Natural killer cell treated with Interleukin-12 subunit alpha and Interleukin-12 subunit beta and Interleukin-15 and Interleukin-18, amount 100 ng/mL, for 72 hours (primary cell): ENCODE measurements at regions not wholly inside any gene's neighbourhood (a gene's known extent, or its start where the extent isn't known, plus 50 kb on each side); places are given as distances from the start of the nearest gene placed in this dataset.

Experiments used
- ATAC-seq, 2 donors: fragments of 150-1000 bp; cut with Tn5 transposase in 1 of 2; sonication (Bioruptor Pico), chemical (Tn5 transposase) in 1 of 2; 2 replicates each; pipeline ENCODE4 v1.10.0; 2021
- DNase-seq: peaks from one replicate; pipeline ENCODE4 v3.0.0; 2022; ENCODE audit warnings: low spot score
- H3K27ac Mint-ChIP-seq, 2 donors: 1 replicate in 1 of 2; 2 replicates in 1 of 2; pipeline ENCODE4 v1.8.0; 2022; ENCODE audit warnings: mixed read lengths in 2 of 2, mild to moderate bottlenecking in 1 of 2, moderate library complexity in 1 of 2
- H3K27me3 Mint-ChIP-seq, 2 donors: 1 replicate in 1 of 2; 2 replicates in 1 of 2; pipeline ENCODE4 v1.8.0; 2022; ENCODE audit warnings: mixed read lengths in 2 of 2
- H3K36me3 Mint-ChIP-seq: one replicate; pipeline ENCODE4 v1.8.0; 2022; ENCODE audit warnings: mixed read lengths
- H3K4me1 Mint-ChIP-seq, 2 donors: 1 replicate in 1 of 2; 2 replicates in 1 of 2; pipeline ENCODE4 v1.8.0; 2022; ENCODE audit warnings: low read depth in 2 of 2, mixed read lengths in 2 of 2, mild to moderate bottlenecking in 1 of 2
- H3K4me3 Mint-ChIP-seq: one replicate; pipeline ENCODE4 v1.8.0; 2022; ENCODE audit warnings: mixed read lengths
- H3K9me3 Mint-ChIP-seq: 2 replicates; pipeline ENCODE4 v1.8.0; 2022; ENCODE audit warnings: mixed read lengths

- H3K27me3 Mint-ChIP-seq: peaks cover 5 to 7% of the 10 kb centered on the region in 2 donors
- no peak overlapping the region for H3K4me3 Mint-ChIP-seq
- no peaks in the 10 kb centered on the region for H3K4me1 Mint-ChIP-seq
- ATAC-seq (no peak), DNase-seq (no peak)
- no peaks in the 10 kb centered on the region for H3K9me3 Mint-ChIP-seq
- no peaks in the 10 kb centered on the region for H3K36me3 Mint-ChIP-seq
- H3K27ac Mint-ChIP-seq: no peak overlapping the region
Measured at GRCh38 chr9:8229226-8229625, 429.6 kb upstream of the DMAC1 start.

- no peak for ATAC-seq
- H3K27me3 Mint-ChIP-seq: peaks cover 0 to 7% of the 10 kb centered on the region in 2 donors
Measured at GRCh38 chr9:8224381-8224801, 424.8 kb upstream of the DMAC1 start.

GRCh38 chr9:8223861-8224260 is 424.3 kb upstream of the DMAC1 start:
- DNase-seq: no peak
- H3K4me1 Mint-ChIP-seq: no peaks in the 10 kb centered on the region
- H3K36me3 Mint-ChIP-seq: no peaks in the 10 kb centered on the region
- peaks cover 0 to 7% of the 10 kb centered on the region in 2 donors for H3K27me3 Mint-ChIP-seq
- no peaks in the 10 kb centered on the region for H3K9me3 Mint-ChIP-seq
- H3K4me3 Mint-ChIP-seq: no peak overlapping the region
- no peak for ATAC-seq
- no peak overlapping the region for H3K27ac Mint-ChIP-seq

More at GRCh38 chr9:8224381-8224801, 424.8 kb upstream of the DMAC1 start:
- Mint-ChIP-seq H3K4me1 (no peaks in the 10 kb centered on the region), H3K27ac (no peak overlapping the region), H3K4me3 (no peak overlapping the region), H3K9me3 (no peaks in the 10 kb centered on the region), H3K36me3 (no peaks in the 10 kb centered on the region)
- no peak for DNase-seq

- Mint-ChIP-seq H3K36me3 (no peaks in the 10 kb centered on the region), H3K27ac (no peak overlapping the region), H3K27me3 (peaks cover 3 to 9% of the 10 kb centered on the region in 2 donors), H3K9me3 (peaks cover 6% of the 10 kb centered on the region), H3K4me3 (no peak overlapping the region), H3K4me1 (no peaks in the 10 kb centered on the region)
- no peak for DNase-seq
- ATAC-seq: no peak
Measured at GRCh38 chr9:8221462-8221861, 421.9 kb upstream of the DMAC1 start.

- peaks cover 3 to 5% of the 10 kb centered on the region in 2 donors for H3K27me3 Mint-ChIP-seq
- no peak for DNase-seq
- no peak overlapping the region for H3K27ac Mint-ChIP-seq
- H3K4me1 Mint-ChIP-seq: peaks cover 5% of the 10 kb centered on the region in 2 donors
- peaks cover 4% of the 10 kb centered on the region for H3K36me3 Mint-ChIP-seq
- peaks cover 2% of the 10 kb centered on the region for H3K9me3 Mint-ChIP-seq
- no peak overlapping the region for H3K4me3 Mint-ChIP-seq
- ATAC-seq: no peak
Measured at GRCh38 chr9:8208465-8208864, 408.9 kb upstream of the DMAC1 start.

GRCh38 chr9:8207596-8207995 is 408.0 kb upstream of the DMAC1 start:
- H3K36me3 Mint-ChIP-seq: peaks cover 5% of the 10 kb centered on the region
- peaks cover 5% of the 10 kb centered on the region in 2 donors for H3K4me1 Mint-ChIP-seq
- H3K9me3 Mint-ChIP-seq: peaks cover 2% of the 10 kb centered on the region
- peaks cover 3 to 7% of the 10 kb centered on the region in 2 donors for H3K27me3 Mint-ChIP-seq
- H3K4me3 Mint-ChIP-seq: no peak overlapping the region
- DNase-seq (no peak), ATAC-seq (no peak)
- no peak overlapping the region for H3K27ac Mint-ChIP-seq

GRCh38 chr9:8206720-8207119 is 407.1 kb upstream of the DMAC1 start:
- peaks cover 9% of the 10 kb centered on the region for H3K36me3 Mint-ChIP-seq
- H3K9me3 Mint-ChIP-seq: peaks cover 7% of the 10 kb centered on the region
- ATAC-seq (peak; percentile 56 to 63), DNase-seq (no peak)
- no peak overlapping the region for H3K4me3 Mint-ChIP-seq
- H3K4me1 Mint-ChIP-seq: peaks cover 5% of the 10 kb centered on the region in 2 donors
- no peak overlapping the region for H3K27ac Mint-ChIP-seq
- peaks cover 5 to 11% of the 10 kb centered on the region in 2 donors for H3K27me3 Mint-ChIP-seq

GRCh38 chr9:8205576-8205975 is 406.0 kb upstream of the DMAC1 start:
- no peak overlapping the region for H3K4me3 Mint-ChIP-seq
- peaks cover 10% of the 10 kb centered on the region for H3K36me3 Mint-ChIP-seq
- no peak for ATAC-seq
- peaks cover 5 to 11% of the 10 kb centered on the region in 2 donors for H3K27me3 Mint-ChIP-seq
- no peak overlapping the region for H3K27ac Mint-ChIP-seq
- DNase-seq: no peak
- H3K4me1 Mint-ChIP-seq: peaks cover 5% of the 10 kb centered on the region in 2 donors
- peaks cover 7% of the 10 kb centered on the region for H3K9me3 Mint-ChIP-seq

- ATAC-seq: no peak
- no peak for DNase-seq
- Mint-ChIP-seq H3K4me1 (peaks cover 3 to 7% of the 10 kb centered on the region in 2 donors), H3K9me3 (peaks cover 8% of the 10 kb centered on the region), H3K36me3 (peaks cover 25% of the 10 kb centered on the region), H3K27ac (no peak overlapping the region), H3K27me3 (peaks cover 0 to 20% of the 10 kb centered on the region in 2 donors), H3K4me3 (no peak overlapping the region)
Measured at GRCh38 chr9:8189881-8190280, 390.3 kb upstream of the DMAC1 start.

- peaks cover 25% of the 10 kb centered on the region for H3K36me3 Mint-ChIP-seq
- H3K27ac Mint-ChIP-seq: no peak overlapping the region
- peaks cover 3 to 7% of the 10 kb centered on the region in 2 donors for H3K4me1 Mint-ChIP-seq
- H3K4me3 Mint-ChIP-seq: no peak overlapping the region
- DNase-seq (no peak), ATAC-seq (peak; percentile 78 to 81)
- H3K27me3 Mint-ChIP-seq: peaks cover 0 to 14% of the 10 kb centered on the region in 2 donors
- peaks cover 8% of the 10 kb centered on the region for H3K9me3 Mint-ChIP-seq
Measured at GRCh38 chr9:8188723-8189407, 389.3 kb upstream of the DMAC1 start.

GRCh38 chr9:8186560-8186959 is 387.0 kb upstream of the DMAC1 start:
- H3K4me1 Mint-ChIP-seq: peaks cover 3 to 7% of the 10 kb centered on the region in 2 donors
- H3K4me3 Mint-ChIP-seq: no peak overlapping the region
- H3K36me3 Mint-ChIP-seq: peaks cover 5% of the 10 kb centered on the region
- ATAC-seq (no peak), DNase-seq (no peak)
- no peak overlapping the region for H3K27ac Mint-ChIP-seq
- H3K27me3 Mint-ChIP-seq: no peaks in the 10 kb centered on the region
- peaks cover 5% of the 10 kb centered on the region for H3K9me3 Mint-ChIP-seq

GRCh38 chr9:8183618-8184017 is 384.0 kb upstream of the DMAC1 start:
- Mint-ChIP-seq H3K4me3 (no peak overlapping the region), H3K27me3 (peaks cover under 1% of the 10 kb centered on the region in 2 donors), H3K4me1 (peaks cover 0 to 3% of the 10 kb centered on the region in 2 donors), H3K27ac (no peak overlapping the region), H3K36me3 (no peaks in the 10 kb centered on the region), H3K9me3 (no peaks in the 10 kb centered on the region)
- ATAC-seq: no peak
- DNase-seq: no peak

GRCh38 chr9:8179381-8180053 is 379.9 kb upstream of the DMAC1 start:
- H3K9me3 Mint-ChIP-seq: no peaks in the 10 kb centered on the region

GRCh38 chr9:8172000-8172399 is 372.4 kb upstream of the DMAC1 start:
- Mint-ChIP-seq H3K4me1 (no peaks in the 10 kb centered on the region), H3K4me3 (no peak overlapping the region), H3K27ac (no peak overlapping the region), H3K9me3 (no peaks in the 10 kb centered on the region), H3K36me3 (no peaks in the 10 kb centered on the region), H3K27me3 (peaks cover 14 to 27% of the 10 kb centered on the region in 2 donors)
- DNase-seq: no peak
- no peak for ATAC-seq

More at GRCh38 chr9:8179381-8180053, 379.9 kb upstream of the DMAC1 start:
- no peaks in the 10 kb centered on the region for H3K4me1 Mint-ChIP-seq
- H3K27me3 Mint-ChIP-seq: peaks cover 11 to 19% of the 10 kb centered on the region in 2 donors
- no peak for DNase-seq
- H3K27ac Mint-ChIP-seq: no peak overlapping the region
- ATAC-seq: no peak
- no peaks in the 10 kb centered on the region for H3K36me3 Mint-ChIP-seq
- H3K4me3 Mint-ChIP-seq: no peak overlapping the region
